HG03045 (cell line): ENCODE measurements at regions not wholly inside any gene's neighbourhood (a gene's known extent, or its start where the extent isn't known, plus 50 kb on each side); places are given as distances from the start of the nearest gene placed in this dataset.
"Not testable (repeated sequence)": the region's sequence is repeated elsewhere in the genome, so short reads cannot be mapped to it uniquely, and the experiment has no call there.

Source experiments
- ATAC-seq: cut with Tn5 transposase; IDR thresholded peaks from one replicate; pipeline ENCODE4 v1.9.1; 2021; ENCODE audit warnings: mild to moderate bottlenecking, moderate library complexity; ENCODE audit not compliant: unreplicated experiment

- no peak for ATAC-seq
These were observed 94.8 kb downstream of the NPIPB11 start for GRCh38 chr16:29311461-29312344.

GRCh38 chr16:29310852-29311314, 95.6 kb downstream of the NPIPB11 start:
- no peak for ATAC-seq

DNA sequence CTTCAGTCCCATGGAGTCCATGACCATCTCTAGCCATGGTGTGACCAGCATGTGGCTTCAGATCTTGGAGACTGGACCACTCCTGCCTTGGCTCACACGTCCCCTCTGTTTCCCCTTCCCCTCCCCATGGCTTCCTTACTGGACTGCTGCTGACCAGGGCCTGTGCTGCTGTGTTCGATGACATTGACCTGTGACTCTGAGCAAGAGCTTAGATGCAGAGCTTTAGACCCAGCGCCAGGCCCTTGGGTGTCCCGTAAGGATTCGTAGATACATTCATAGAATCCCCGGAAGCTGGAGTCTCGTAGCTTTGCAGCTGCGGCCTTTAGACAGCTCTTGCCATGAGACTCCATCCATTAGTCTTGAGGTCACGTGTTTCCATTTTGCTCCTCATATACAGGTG, 96.3 kb downstream of the NPIPB11 start:
- ATAC-seq, result not testable (repeated sequence)

DNA sequence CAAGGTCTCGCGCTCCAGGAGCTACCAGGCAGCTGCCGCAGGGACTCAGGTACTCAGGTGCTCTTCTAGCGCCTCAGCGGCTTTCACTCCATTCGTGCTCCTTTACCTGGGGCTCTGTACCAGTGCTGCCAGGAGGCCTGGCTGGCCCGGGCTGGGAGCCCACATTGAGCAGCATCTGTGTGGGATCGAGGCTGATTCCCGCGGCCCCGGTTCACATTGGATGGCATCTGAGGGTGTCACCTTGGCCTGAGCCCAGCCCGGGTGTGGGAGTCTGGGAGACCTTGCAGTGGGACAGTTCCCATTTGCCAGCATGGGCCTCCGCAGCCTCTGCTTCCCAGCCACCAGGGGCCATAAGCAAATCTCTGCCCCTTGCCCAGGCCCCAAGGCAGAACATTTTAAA, 96.9 kb downstream of the NPIPB11 start:
- not testable (repeated sequence) for ATAC-seq

DNA sequence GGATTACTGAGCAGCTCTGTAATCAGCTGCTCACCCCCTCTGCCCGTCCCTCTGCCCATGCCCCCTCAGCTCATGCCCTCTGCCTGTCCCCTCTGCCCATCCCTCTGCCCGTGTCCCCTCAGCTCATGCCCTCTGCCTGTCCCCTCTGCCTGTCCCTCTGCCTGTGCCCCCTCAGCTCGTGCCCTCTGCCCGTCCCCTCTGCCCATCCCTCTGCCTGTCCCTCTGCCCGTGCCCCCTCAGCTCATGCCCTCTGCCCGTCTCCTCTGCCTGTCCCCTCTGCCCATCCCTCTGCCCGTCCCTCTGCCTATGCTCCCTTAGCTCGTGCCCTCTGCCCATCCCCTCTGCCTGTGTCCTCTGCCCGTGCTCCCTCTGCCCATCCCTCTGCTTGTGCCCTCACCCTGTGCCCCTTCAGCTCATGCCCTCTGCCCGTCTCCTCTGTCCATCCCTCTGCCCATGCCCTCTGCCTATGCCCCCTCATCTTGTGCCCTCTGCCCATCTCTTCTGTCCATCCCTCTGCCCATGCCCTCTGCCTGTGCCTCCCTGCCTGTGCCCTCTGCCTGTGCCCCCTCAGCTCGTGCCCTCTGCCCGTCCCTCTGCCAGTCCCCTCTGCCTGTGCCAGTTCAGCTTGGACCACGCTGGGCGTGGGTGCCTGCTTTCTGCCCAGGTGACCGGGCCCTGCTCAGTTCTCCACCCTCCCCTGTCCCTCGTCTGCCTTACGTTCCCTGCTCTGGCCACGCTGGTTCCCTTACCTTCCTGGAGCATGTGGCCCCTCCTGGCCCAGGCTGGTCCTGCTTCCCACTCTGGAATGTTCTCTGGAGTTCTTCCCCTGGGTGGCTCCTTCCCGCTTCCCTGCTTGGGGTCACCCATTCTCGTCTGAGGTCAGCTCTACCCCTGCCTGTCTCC, 97.6 kb downstream of the NPIPB11 start:
- no peak for ATAC-seq

DNA sequence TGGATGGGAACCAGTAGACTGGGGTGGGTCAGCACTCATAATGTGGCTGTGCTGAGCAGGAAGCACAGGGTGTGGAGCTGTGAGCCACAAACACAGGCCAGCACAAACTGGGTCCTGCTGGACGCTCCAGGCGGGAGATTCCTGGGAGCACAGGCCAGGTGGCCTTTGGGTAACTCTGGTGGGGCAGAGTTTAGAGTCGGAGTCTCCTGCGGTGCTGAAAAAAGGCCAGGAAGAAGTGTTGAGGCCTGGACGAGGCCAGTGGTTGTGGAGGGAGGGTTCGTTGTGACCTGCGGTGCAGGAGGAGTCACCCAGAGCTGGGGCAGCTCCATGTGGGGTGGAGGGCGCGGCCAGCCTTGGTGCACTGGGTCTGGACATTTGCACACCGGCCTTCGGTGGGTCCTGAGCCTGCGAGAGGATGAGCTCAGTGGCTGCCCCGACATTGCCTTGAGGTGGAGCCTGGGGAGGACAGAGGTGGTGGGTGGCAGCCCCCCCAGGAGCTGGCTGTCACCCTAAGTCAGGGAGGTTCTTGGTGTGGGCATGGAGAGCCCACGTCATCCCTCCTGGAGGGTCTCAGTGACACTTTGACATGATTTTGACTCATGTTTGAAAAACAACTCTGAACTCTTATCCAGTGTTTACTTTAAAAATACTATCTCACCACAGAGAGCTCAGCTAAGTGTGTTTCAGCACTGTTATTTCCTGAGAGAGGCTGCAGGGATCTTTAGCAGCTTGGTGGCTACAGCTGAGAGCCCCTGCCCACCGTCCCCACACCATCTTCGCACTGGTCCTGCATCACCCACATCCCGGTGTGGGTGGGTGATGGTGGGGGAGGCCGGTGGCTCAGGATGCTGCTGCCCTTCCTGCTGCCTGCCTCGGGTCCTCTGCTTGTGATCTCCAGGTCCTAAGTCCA, 98.7 kb downstream of the NPIPB11 start:
- ATAC-seq, result no peak

- ATAC-seq, result no peak
These were observed 99.4 kb downstream of the NPIPB11 start for GRCh38 chr16:29306943-29307597.

- ATAC-seq, result no peak
These were observed 100.3 kb downstream of the NPIPB11 start for GRCh38 chr16:29306201-29306600.

DNA sequence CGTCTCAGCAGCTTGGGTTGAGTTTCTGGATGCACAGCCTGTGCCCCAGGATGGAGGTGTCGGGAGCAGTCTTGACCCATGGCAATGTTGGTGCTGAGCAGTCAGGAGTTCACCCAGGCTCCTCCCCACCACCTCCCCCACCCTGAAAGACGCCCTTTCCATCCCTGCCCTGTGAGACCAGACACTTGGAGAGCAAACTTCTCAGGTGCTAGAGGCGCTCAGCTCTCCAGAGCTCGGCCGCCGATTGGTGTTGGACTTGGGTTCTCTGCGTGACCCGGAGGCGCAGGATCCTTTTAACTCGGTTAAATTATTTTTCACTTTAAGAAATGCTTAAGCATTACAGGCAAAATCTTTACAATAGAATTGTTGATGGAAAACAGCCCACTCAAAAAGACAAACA, 101.5 kb downstream of the NPIPB11 start:
- ATAC-seq, result not testable (repeated sequence)

DNA sequence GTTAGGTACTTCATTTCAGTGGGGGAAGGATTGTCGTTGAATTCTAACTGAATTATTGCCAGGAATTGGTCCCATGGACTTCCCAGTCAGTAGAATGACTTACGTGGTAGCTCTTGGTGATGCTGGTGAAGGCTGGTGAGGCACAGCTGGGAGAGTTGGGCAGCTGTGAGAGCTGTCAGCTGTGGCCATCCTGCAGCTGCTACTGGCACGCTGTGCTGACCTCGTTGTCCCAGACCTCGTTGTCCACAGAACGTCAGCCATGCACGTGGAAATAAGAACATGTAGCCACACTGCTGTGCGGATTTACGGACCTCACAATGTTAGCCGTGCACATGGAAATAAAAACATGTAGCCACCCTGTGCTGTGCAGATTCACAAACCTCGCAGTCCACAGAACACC, 102.3 kb downstream of the NPIPB11 start:
- ATAC-seq, result no peak

- no peak for ATAC-seq
These were observed 103.0 kb downstream of the NPIPB11 start for GRCh38 chr16:29303520-29303919.

GRCh38 chr16:29302976-29303375, 103.5 kb downstream of the NPIPB11 start:
- ATAC-seq, result no peak

DNA sequence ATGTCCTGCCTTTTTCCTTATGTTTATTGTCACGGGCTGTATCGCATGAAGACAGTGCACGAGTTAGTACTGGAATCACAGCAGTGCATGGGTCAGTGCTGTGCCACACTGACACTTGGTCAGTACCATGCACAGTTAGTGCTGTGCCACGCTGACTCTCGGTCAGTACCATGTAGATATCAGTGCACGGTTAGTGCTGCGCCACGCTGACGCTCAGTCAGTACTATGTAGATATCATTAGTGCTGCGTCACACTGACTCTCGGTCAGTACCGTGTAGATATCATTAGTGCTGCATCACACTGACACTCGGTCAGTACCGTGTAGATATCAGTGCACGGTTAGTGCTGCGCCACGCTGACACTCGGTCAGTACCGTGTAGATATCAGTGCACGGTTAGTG, 104.1 kb downstream of the NPIPB11 start:
- ATAC-seq, result not testable (repeated sequence)

DNA sequence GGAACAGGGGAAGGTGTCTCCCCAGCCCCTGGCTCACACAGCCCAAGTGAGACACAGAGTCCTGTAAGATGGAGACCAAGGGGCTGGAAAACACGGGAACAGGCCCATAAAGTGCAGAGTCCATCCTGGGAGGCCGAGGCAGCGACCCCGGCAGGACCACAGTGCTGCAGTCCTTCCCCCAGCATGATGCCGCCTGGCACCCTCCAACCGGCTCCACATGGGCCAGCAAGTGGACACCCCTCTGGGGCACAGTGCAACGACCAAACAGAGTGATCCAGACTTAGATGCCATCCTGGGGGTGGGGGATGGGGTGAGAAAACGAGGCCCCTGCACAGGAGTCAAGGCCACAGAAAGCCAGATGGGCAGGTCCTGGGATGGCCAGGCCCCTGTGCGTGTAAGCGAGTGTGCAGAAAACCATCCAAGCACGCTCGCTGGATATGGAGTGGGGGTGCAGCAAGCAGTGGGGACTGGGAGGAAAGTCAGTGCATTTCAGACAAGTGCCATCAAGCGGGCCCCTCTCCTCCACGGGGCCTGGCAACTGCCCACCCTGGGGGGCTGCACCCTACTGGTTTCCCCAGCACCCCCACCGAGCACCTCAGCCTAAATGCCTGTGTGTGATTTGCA, 104.7 kb downstream of the NPIPB11 start:
- ATAC-seq, result not testable (repeated sequence)

DNA sequence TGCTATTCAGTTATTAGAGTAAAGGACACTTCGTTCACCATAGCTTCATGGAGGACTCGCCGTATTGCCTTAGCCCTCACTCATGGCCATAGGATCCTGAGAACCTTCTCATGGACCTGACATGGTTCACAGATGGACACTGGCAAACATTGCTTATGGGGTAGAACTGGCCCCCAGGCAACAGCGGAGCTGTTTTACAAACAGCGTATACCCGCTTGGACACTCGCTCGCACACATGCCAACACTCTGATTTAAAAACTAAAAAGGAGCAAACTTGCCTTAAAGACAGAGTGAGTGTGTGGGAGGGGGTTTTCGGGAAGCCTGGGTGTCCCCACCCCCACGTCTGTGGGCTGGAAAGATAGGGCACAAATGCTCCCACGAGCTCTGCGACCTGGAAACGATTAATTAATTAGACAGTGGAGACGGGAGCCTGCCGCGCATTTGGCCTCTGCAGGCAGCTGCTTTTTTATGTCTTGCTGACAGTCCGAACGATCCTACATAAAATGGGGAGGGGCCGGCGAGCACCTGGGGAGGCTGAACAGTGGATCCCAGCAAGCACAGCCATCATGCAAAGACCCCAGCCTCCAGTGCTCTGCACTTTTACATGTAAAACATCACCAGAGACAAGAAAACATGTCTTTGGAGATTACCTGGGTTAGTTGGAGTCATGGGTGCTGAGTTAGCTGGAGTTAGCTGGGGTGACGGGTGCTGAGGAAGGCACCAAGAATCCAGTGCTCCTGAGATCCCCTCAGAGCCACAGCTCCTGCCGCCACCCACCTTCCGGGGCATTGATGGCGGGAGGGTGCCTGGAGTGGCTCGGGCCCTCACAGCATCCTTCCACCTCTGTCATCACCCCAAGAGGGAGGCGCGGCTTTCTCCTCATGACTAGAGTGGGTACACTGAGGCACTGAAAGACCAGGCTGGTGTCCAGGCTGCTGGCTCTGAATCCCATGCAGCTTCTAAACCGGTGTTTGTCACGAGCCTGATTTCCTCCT, 105.7 kb downstream of the NPIPB11 start:
- ATAC-seq, result not testable (repeated sequence)

- ATAC-seq, result not testable (repeated sequence)
These were observed 106.5 kb downstream of the NPIPB11 start for GRCh38 chr16:29300030-29300491.

- ATAC-seq, result not testable (repeated sequence)
These were observed 107.5 kb downstream of the NPIPB11 start for GRCh38 chr16:29298997-29299396.

DNA sequence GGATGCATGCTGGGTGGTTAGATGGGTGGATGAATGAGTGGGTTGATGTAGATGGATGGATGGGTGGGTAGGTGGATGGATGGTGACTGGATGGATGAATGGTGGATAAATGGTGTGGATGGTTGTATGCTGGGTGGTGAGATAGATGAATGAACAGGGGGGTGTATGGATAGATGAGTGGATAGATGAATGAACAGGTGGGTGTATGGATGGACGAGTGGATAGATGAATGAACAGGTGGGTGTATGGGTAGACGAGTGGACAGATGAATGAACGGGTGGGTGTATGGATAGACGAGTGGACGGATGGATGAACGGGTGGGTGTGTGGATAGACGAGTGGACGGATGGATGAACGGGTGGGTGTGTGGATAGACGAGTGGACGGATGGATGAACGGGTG, 108.2 kb downstream of the NPIPB11 start:
- not testable (repeated sequence) for ATAC-seq
